ENCODE measurements at regions not wholly inside any gene's neighbourhood (a gene's known extent, or its start where the extent isn't known, plus 50 kb on each side); places are given as distances from the start of the nearest gene placed in this dataset.

- TF ChIP-seq EZH2 (IDR thresholded peaks at IDR 0.05): no peak
- no peak for TF ChIP-seq CTCF (IDR thresholded peaks at IDR 0.05)
Measured at GRCh38 chr9:31034311-31034710, 1350.1 kb upstream of the ACO1 start.

Measured in neural progenitor cell (in vitro differentiated cells).